WERI-Rb-1 (cell line): ENCODE measurements at regions not wholly inside any gene's neighbourhood (a gene's known extent, or its start where the extent isn't known, plus 50 kb on each side); places are given as distances from the start of the nearest gene placed in this dataset.
"Not testable (repeated sequence)": the region's sequence is repeated elsewhere in the genome, so short reads cannot be mapped to it uniquely, and the experiment has no call there.

ENCODE experiments used
- DNase-seq: peaks from one replicate; pipeline ENCODE4 v3.0.0-alpha.2; 2020
- H3K27ac ChIP-seq: fragments of 250-450 bp; sonication (Bioruptor Pico); 2 replicates; pipeline ENCODE4 v1.5.1; 2020; ENCODE audit warnings: mild to moderate bottlenecking, moderate library complexity
- H3K27me3 ChIP-seq: fragments of 250-450 bp; sonication (Bioruptor Pico); 2 replicates; pipeline ENCODE4 v1.5.1; 2021; ENCODE audit warnings: mild to moderate bottlenecking, low read depth, moderate library complexity; ENCODE audit not compliant: insufficient read depth, severe bottlenecking
- H3K36me3 ChIP-seq: fragments of 250-450 bp; sonication (Bioruptor Pico); 2 replicates; pipeline ENCODE4 v1.5.1; 2020; ENCODE audit warnings: mild to moderate bottlenecking, moderate library complexity
- H3K4me3 ChIP-seq: 2 replicates; pipeline ENCODE4 v1.5.1; 2011; ENCODE audit warnings: low read depth, mild to moderate bottlenecking, control low read depth, low read length
- H3K9me3 ChIP-seq: fragments of 250-450 bp; sonication (Bioruptor Pico); 2 replicates; pipeline ENCODE4 v1.5.1; 2021; ENCODE audit warnings: mild to moderate bottlenecking, moderate library complexity; ENCODE audit not compliant: severe bottlenecking
- TF ChIP-seq, protein P1 (sequence below): IDR thresholded peaks from 2 replicates; pipeline ENCODE4 v1.5.1; 2011; ENCODE audit warnings: low read depth, mild to moderate bottlenecking, control low read depth, inconsistent platforms, low read length

DNA sequence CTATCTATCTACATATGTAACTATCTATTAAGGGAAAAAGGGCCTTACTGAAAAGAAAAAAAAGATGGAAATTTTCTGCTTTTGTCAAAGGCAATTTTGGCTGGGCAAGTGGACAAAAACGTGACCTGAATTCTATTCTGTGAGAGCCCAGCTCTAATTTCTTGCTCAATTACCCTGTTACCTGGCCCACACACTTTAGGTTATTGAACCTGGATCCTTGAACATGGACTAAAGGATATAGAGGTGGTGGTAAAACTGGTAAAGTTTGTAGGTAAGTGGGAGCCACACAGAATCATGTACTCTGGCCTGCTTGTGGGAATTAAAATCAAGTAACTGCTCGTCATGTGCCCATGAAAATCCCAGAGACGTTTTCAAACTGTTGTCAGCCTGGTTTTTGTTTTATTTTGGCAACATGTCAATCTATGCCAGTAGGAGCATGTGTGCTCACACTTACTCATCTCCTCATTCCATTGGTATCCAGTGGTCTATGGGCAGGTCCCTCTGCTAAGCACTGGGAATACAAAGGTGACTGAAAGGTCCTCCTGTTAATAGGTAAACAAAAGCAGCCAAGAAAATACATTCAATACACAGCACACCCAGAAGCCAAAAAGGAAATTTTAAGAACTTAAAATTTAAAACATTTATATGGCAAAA lies 113.7 kb upstream of the WARS2 start:
- no peak overlapping the region for H3K27ac ChIP-seq
- DNase-seq: no peak
- no peaks in the 10 kb centered on the region for H3K9me3 ChIP-seq
- H3K27me3 ChIP-seq: no peaks in the 10 kb centered on the region
- TF ChIP-seq, protein P1, sequence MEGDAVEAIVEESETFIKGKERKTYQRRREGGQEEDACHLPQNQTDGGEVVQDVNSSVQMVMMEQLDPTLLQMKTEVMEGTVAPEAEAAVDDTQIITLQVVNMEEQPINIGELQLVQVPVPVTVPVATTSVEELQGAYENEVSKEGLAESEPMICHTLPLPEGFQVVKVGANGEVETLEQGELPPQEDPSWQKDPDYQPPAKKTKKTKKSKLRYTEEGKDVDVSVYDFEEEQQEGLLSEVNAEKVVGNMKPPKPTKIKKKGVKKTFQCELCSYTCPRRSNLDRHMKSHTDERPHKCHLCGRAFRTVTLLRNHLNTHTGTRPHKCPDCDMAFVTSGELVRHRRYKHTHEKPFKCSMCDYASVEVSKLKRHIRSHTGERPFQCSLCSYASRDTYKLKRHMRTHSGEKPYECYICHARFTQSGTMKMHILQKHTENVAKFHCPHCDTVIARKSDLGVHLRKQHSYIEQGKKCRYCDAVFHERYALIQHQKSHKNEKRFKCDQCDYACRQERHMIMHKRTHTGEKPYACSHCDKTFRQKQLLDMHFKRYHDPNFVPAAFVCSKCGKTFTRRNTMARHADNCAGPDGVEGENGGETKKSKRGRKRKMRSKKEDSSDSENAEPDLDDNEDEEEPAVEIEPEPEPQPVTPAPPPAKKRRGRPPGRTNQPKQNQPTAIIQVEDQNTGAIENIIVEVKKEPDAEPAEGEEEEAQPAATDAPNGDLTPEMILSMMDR: no peak
- H3K36me3 ChIP-seq: no peaks in the 10 kb centered on the region
- no peak overlapping the region for H3K4me3 ChIP-seq

- not testable (repeated sequence) for H3K27me3 ChIP-seq, H3K36me3 ChIP-seq, H3K27ac ChIP-seq, DNase-seq, H3K4me3 ChIP-seq, H3K9me3 ChIP-seq
Observed at GRCh38 chr1:119256089-119256488, 112.5 kb upstream of the HAO2 start.

- Histone ChIP-seq H3K36me3 (no peaks in the 10 kb centered on the region), H3K27me3 (no peaks in the 10 kb centered on the region), H3K4me3 (no peak overlapping the region), H3K9me3 (no peaks in the 10 kb centered on the region), H3K27ac (no peak overlapping the region)
- DNase-seq: no peak
- TF ChIP-seq, protein P1: no peak
Observed at GRCh38 chr1:119260506-119260905, 108.1 kb upstream of the HAO2 start.

DNA sequence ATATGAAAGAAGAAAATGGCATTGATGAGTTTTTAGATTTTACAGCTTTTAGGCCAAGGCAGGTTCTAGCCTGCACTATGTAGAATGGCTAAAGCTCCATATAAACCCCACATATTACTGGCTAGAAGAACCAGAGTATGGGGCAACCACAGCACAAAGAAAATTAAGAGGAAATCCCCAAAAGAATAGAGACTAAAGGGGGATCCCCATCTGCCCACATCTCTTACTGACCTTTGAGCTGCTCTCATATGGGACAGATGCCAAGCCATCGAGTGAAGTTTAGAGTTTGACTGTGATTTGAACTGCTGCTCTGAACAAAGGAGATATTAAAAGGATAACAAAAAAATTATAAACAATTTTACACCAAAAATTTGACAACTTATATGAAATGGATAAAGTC lies 102.2 kb upstream of the HAO2 start:
- H3K4me3 ChIP-seq: no peak overlapping the region
- H3K27ac ChIP-seq: no peak overlapping the region
- no peaks in the 10 kb centered on the region for H3K27me3 ChIP-seq
- DNase-seq: no peak
- H3K36me3 ChIP-seq: no peaks in the 10 kb centered on the region
- no peaks in the 10 kb centered on the region for H3K9me3 ChIP-seq
- TF ChIP-seq, protein P1: no peak

- TF ChIP-seq, protein P1: no peak
- Histone ChIP-seq H3K9me3 (no peaks in the 10 kb centered on the region), H3K4me3 (no peak overlapping the region), H3K27ac (no peak overlapping the region), H3K36me3 (no peaks in the 10 kb centered on the region), H3K27me3 (no peaks in the 10 kb centered on the region)
- no peak for DNase-seq
Observed at GRCh38 chr1:119266858-119267257, 101.7 kb upstream of the HAO2 start.

DNA sequence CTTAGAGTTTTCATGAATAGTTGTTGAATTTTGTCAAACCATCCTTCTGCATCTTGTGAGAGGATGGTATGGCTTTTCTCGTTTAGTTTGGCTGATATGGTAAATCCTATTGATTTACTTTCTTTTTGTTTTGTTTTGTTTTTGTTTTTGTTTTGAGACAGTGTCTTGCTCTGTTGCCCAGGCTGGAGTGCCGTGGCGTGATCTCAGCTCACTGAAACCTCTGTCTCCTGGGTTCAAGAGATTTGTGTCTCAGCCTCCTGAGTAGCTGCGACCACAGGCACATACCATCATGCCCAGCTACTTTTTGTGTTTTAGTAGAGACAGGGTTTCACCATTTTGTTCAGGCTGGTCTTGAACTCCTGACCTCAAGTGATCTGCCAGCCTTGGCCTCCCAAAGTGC lies 101.3 kb upstream of the HAO2 start:
- H3K4me3 ChIP-seq, H3K9me3 ChIP-seq, H3K27me3 ChIP-seq, H3K36me3 ChIP-seq, DNase-seq, H3K27ac ChIP-seq: not testable (repeated sequence)

GRCh38 chr1:119268879-119269278 lies 99.7 kb upstream of the HAO2 start:
- DNase-seq: no peak
- Histone ChIP-seq H3K36me3 (no peaks in the 10 kb centered on the region), H3K27ac (no peak overlapping the region), H3K27me3 (no peaks in the 10 kb centered on the region), H3K9me3 (no peaks in the 10 kb centered on the region), H3K4me3 (no peak overlapping the region)
- TF ChIP-seq, protein P1: no peak
